Astrocyte (in vitro differentiated cells and primary cell): ENCODE measurements at regions not wholly inside any gene's neighbourhood (a gene's known extent, or its start where the extent isn't known, plus 50 kb on each side); places are given as distances from the start of the nearest gene placed in this dataset.

Source experiments
- CTCF ChIP-seq: IDR thresholded peaks from 2 replicates; pipeline ENCODE4 v1.5.1; 2011; ENCODE audit warnings: low read depth, mild to moderate bottlenecking, inconsistent platforms, low read length, moderate library complexity; ENCODE audit not compliant: insufficient read depth
- EZH2 ChIP-seq: IDR thresholded peaks from 2 replicates; pipeline ENCODE4 v1.6.1; 2012; ENCODE audit warnings: mild to moderate bottlenecking, low read length, inconsistent platforms; ENCODE audit not compliant: insufficient read depth

- TF ChIP-seq CTCF (no peak), EZH2 (no peak)
Observed at GRCh38 chr6:6996124-6996523, 111.6 kb upstream of the RREB1 start.
